AG09309 (cell line): ENCODE measurements at regions not wholly inside any gene's neighbourhood (a gene's known extent, or its start where the extent isn't known, plus 50 kb on each side); places are given as distances from the start of the nearest gene placed in this dataset.

Source experiments
- DNase-seq: peaks from one replicate; pipeline ENCODE4 v3.0.0-alpha.2; 2010; ENCODE audit warnings: low read depth
- H3K4me3 ChIP-seq: 2 replicates; pipeline ENCODE4 v1.5.1; 2011; ENCODE audit warnings: mild to moderate bottlenecking, low read depth, low read length, moderate library complexity; ENCODE audit not compliant: control insufficient read depth
- CTCF ChIP-seq: IDR thresholded peaks from 2 replicates; pipeline ENCODE4 v1.5.1; 2011; ENCODE audit warnings: mild to moderate bottlenecking, low read depth, low read length, inconsistent platforms; ENCODE audit not compliant: insufficient read depth, control insufficient read depth; ENCODE audit errors: missing control alignments

- no peak for DNase-seq
- TF ChIP-seq CTCF, result no peak
- H3K4me3 ChIP-seq, result no peak overlapping the region
Measured at GRCh38 chr2:45269149-45269793, 260.0 kb upstream of the SIX2 start.

GRCh38 chr2:45268631-45269030 is 259.4 kb upstream of the SIX2 start:
- no peak for DNase-seq
- H3K4me3 ChIP-seq, result no peak overlapping the region
- no peak for TF ChIP-seq CTCF

- DNase-seq, result no peak
- H3K4me3 ChIP-seq, result no peak overlapping the region
- no peak for TF ChIP-seq CTCF
Measured at GRCh38 chr2:45267062-45267792, 258.0 kb upstream of the SIX2 start.

GRCh38 chr2:45265336-45265735 is 256.1 kb upstream of the SIX2 start:
- no peak for DNase-seq
- no peak overlapping the region for H3K4me3 ChIP-seq
- no peak for TF ChIP-seq CTCF

GRCh38 chr2:45264227-45265225 is 255.3 kb upstream of the SIX2 start:
- no peak overlapping the region for H3K4me3 ChIP-seq
- TF ChIP-seq CTCF, result no peak
- no peak for DNase-seq

- no peak for DNase-seq
- no peak for TF ChIP-seq CTCF
- no peak overlapping the region for H3K4me3 ChIP-seq
Measured at GRCh38 chr2:45263147-45263546, 253.9 kb upstream of the SIX2 start.
